Lung microvascular endothelial cell (primary cell): ENCODE measurements at regions not wholly inside any gene's neighbourhood (a gene's known extent, or its start where the extent isn't known, plus 50 kb on each side); places are given as distances from the start of the nearest gene placed in this dataset.
A peak's percentile ranks its signal among the peaks of the same experiment; 100 is the strongest.
"Not testable (repeated sequence)": the region's sequence is repeated elsewhere in the genome, so short reads cannot be mapped to it uniquely, and the experiment has no call there.

Experiments used
- DNase-seq, 2 donors: peaks; one replicate each; pipeline versions ENCODE4 v3.0.0 to v3.0.0-alpha.2; 2010; ENCODE audit warnings: low read depth in 2 of 2

GRCh38 chr6:154598399-154598798 lies 87.9 kb upstream of the CNKSR3 start:
- no peak for DNase-seq

GRCh38 chr6:154602296-154602695 lies 91.8 kb upstream of the CNKSR3 start:
- no peak for DNase-seq

- DNase-seq: no peak
Observed at GRCh38 chr6:154602708-154603107, 92.2 kb upstream of the CNKSR3 start.

GRCh38 chr6:154604119-154604518 lies 93.6 kb upstream of the CNKSR3 start:
- DNase-seq: no peak

GRCh38 chr6:154605178-154605881 lies 94.8 kb upstream of the CNKSR3 start:
- DNase-seq: peak in 1 of 2 donors; percentile 29

GRCh38 chr6:154605882-154606370 lies 95.4 kb upstream of the CNKSR3 start:
- no peak for DNase-seq

GRCh38 chr6:154606457-154606856 lies 96.0 kb upstream of the CNKSR3 start:
- no peak for DNase-seq

- DNase-seq: no peak
Observed at GRCh38 chr6:154606860-154607259, 96.4 kb upstream of the CNKSR3 start.

- DNase-seq: no peak
Observed at GRCh38 chr6:154611241-154611640, 100.8 kb upstream of the CNKSR3 start.

GRCh38 chr6:154611847-154612246 lies 101.4 kb upstream of the CNKSR3 start:
- no peak for DNase-seq

- DNase-seq: peak; percentile 50 to 94
Observed at GRCh38 chr6:154613137-154613676, 102.7 kb upstream of the CNKSR3 start.

- DNase-seq: peak; percentile 84 to 93
Observed at GRCh38 chr6:154614101-154614500, 103.6 kb upstream of the CNKSR3 start.

- peak; percentile 54 to 84 for DNase-seq
Observed at GRCh38 chr6:154614641-154615040, 104.2 kb upstream of the CNKSR3 start.

- DNase-seq: peak in 1 of 2 donors; percentile 85
Observed at GRCh38 chr6:154615483-154616025, 105.1 kb upstream of the CNKSR3 start.

- DNase-seq: no peak
Observed at GRCh38 chr6:154617175-154617574, 106.7 kb upstream of the CNKSR3 start.

- DNase-seq: peak in 1 of 2 donors; percentile 76
Observed at GRCh38 chr6:154619146-154619545, 108.7 kb upstream of the CNKSR3 start.

- no peak for DNase-seq
Observed at GRCh38 chr6:154621686-154622085, 111.2 kb upstream of the CNKSR3 start.

GRCh38 chr6:154622618-154623336 lies 110.4 kb upstream of the SCAF8 start:
- no peak for DNase-seq

- DNase-seq: no peak
Observed at GRCh38 chr6:154623391-154623790, 109.8 kb upstream of the SCAF8 start.

- no peak for DNase-seq
Observed at GRCh38 chr6:154624038-154624599, 109.1 kb upstream of the SCAF8 start.

- not testable (repeated sequence) for DNase-seq
Observed at GRCh38 chr6:154624727-154625126, 108.5 kb upstream of the SCAF8 start.

- peak in 1 of 2 donors; percentile 55 for DNase-seq
Observed at GRCh38 chr6:154625721-154626120, 107.5 kb upstream of the SCAF8 start.
